WTC11 (cell line): ENCODE measurements at regions not wholly inside any gene's neighbourhood (a gene's known extent, or its start where the extent isn't known, plus 50 kb on each side); places are given as distances from the start of the nearest gene placed in this dataset.

ENCODE experiments used
- ATAC-seq: fragments of 200-7000 bp; cut with Tn5 transposase; 2 replicates; pipeline ENCODE4 v1.10.0; 2021; ENCODE audit warnings: mild to moderate bottlenecking, moderate library complexity
- CTCF ChIA-PET: fragments of 300-600 bp; sonication (Branson Sonifier 250); formaldehyde crosslinking; loops from one replicate; lab custom pipeline; 2021; ENCODE audit warnings: antibody characterized with exemption; lab: Charles Lee
- POLR2A ChIA-PET: fragments of 350-600 bp; sonication (Branson Sonifier 250); formaldehyde crosslinking; loops from one replicate; lab custom pipeline; 2021; ENCODE audit warnings: antibody characterized with exemption; lab: Charles Lee
- DNase-seq: peaks from one replicate; pipeline ENCODE4 v3.0.0; 2021; ENCODE audit warnings: low spot score
- H3K27ac Mint-ChIP-seq: 2 replicates; pipeline ENCODE4 v1.8.0; 2021; ENCODE audit warnings: mixed read lengths
- H3K27me3 Mint-ChIP-seq: 2 replicates; pipeline ENCODE4 v1.8.0; 2021; ENCODE audit warnings: low read depth, mild to moderate bottlenecking, moderate library complexity, mixed read lengths
- H3K36me3 Mint-ChIP-seq: 2 replicates; pipeline ENCODE4 v1.8.0; 2021; ENCODE audit warnings: mixed read lengths
- H3K4me1 Mint-ChIP-seq: 2 replicates; pipeline ENCODE4 v1.8.0; 2022; ENCODE audit warnings: mixed read lengths
- H3K4me3 Mint-ChIP-seq: 2 replicates; pipeline ENCODE4 v1.8.0; 2021; ENCODE audit warnings: mild to moderate bottlenecking, moderate library complexity, mixed read lengths
- H3K9me3 Mint-ChIP-seq: 2 replicates; pipeline ENCODE4 v1.8.0; 2021; ENCODE audit warnings: mixed read lengths
- AFF4 ChIP-seq: sonication (generic); formaldehyde crosslinking; IDR thresholded peaks from 2 replicates; pipeline ENCODE4 v1.8.1; 2023; ENCODE audit warnings: mild to moderate bottlenecking, missing genetic modification reagents, borderline replicate concordance
- ATF6 ChIP-seq: sonication (generic); formaldehyde crosslinking; IDR thresholded peaks from 2 replicates; pipeline ENCODE4 v1.8.1; 2023; ENCODE audit warnings: mild to moderate bottlenecking, missing genetic modification reagents
- CBFB ChIP-seq: sonication (generic); formaldehyde crosslinking; IDR thresholded peaks from 2 replicates; pipeline ENCODE4 v1.8.1; 2022; ENCODE audit warnings: mild to moderate bottlenecking, low read depth, missing genetic modification reagents
- CTCF ChIP-seq: fragments of 200-600 bp; IDR thresholded peaks from 2 replicates; pipeline ENCODE4 v1.8.0; 2022; ENCODE audit warnings: antibody characterized with exemption
- GTF2I ChIP-seq: fragments of 250-450 bp; sonication (Bioruptor Pico); conservative IDR thresholded peaks from 2 replicates; pipeline ENCODE4 v1.4.0; 2021; ENCODE audit warnings: mild to moderate bottlenecking
- JAZF1 ChIP-seq: fragments of 250-450 bp; sonication (Bioruptor Pico); IDR thresholded peaks from 2 replicates; pipeline ENCODE4 v1.9.0; 2021; ENCODE audit warnings: moderate library complexity, mild to moderate bottlenecking, inconsistent platforms
- MLX ChIP-seq: sonication (generic); formaldehyde crosslinking; IDR thresholded peaks from 2 replicates; pipeline ENCODE4 v1.8.1; 2023; ENCODE audit warnings: mild to moderate bottlenecking, missing genetic modification reagents, moderate library complexity
- PREB ChIP-seq: sonication (generic); formaldehyde crosslinking; IDR thresholded peaks from 2 replicates; pipeline ENCODE4 v1.8.1; 2022; ENCODE audit warnings: mild to moderate bottlenecking, missing genetic modification reagents, moderate library complexity, borderline replicate concordance
- PRRX2 ChIP-seq: fragments of 250-450 bp; sonication (Bioruptor Pico); IDR thresholded peaks from 2 replicates; pipeline ENCODE4 v1.8.0; 2021; ENCODE audit warnings: mild to moderate bottlenecking
- RORB ChIP-seq: fragments of 250-450 bp; sonication (Bioruptor Pico); IDR thresholded peaks from 2 replicates; pipeline ENCODE4 v1.9.0; 2021; ENCODE audit warnings: mild to moderate bottlenecking
- STAT6 ChIP-seq: sonication (generic); formaldehyde crosslinking; conservative IDR thresholded peaks from 2 replicates; pipeline ENCODE4 v1.8.1; 2023; ENCODE audit warnings: mild to moderate bottlenecking, low read depth, missing genetic modification reagents, moderate library complexity
- ZBTB43 ChIP-seq: sonication (generic); formaldehyde crosslinking; IDR thresholded peaks from 2 replicates; pipeline ENCODE4 v1.8.1; 2023; ENCODE audit warnings: mild to moderate bottlenecking, missing genetic modification reagents
- ZNF532 ChIP-seq: fragments of 250-450 bp; sonication (Bioruptor Pico); IDR thresholded peaks from 2 replicates; pipeline ENCODE4 v1.9.0; 2021; ENCODE audit warnings: mild to moderate bottlenecking, borderline replicate concordance

GRCh38 chr14:25237845-25238244 lies 187.9 kb upstream of the STXBP6 start:
- ATAC-seq (peak; percentile 98), DNase-seq (peak; percentile 53)
- H3K36me3 Mint-ChIP-seq = no peaks in the 10 kb centered on the region
- ChIA-PET CTCF (interaction anchor here (0.6 to 3.7 kb wide), 21 partner anchors 16 to 629 kb away, joined by 3 to 33 read pairs (median 4); partner anchors contain the start of gene STXBP6), POLR2A (no interaction called here)
- peaks cover 4% of the 10 kb centered on the region; the same call in 1 of the 2 replicates for H3K27me3 Mint-ChIP-seq
- TF ChIP-seq AFF4 (no peak), PREB (CRISPR knock-in tag) (no peak), CTCF (no peak), JAZF1 (CRISPR knock-in tag) (no peak), STAT6 (CRISPR knock-in tag) (no peak), GTF2I (no peak), CBFB (no peak), RORB (no peak), MLX (CRISPR knock-in tag) (no peak)
- peaks cover 28% of the 10 kb centered on the region for H3K4me1 Mint-ChIP-seq
- peaks cover 5% of the 10 kb centered on the region; the same call in 1 of the 2 replicates for H3K9me3 Mint-ChIP-seq
- peak overlapping the region; percentile 33 for H3K4me3 Mint-ChIP-seq
- H3K27ac Mint-ChIP-seq = no peak overlapping the region

- DNase-seq (no peak), ATAC-seq (no peak)
- Mint-ChIP-seq H3K4me1 (peaks cover 13% of the 10 kb centered on the region), H3K4me3 (no peak overlapping the region), H3K9me3 (peaks cover 18% of the 10 kb centered on the region), H3K27me3 (peaks cover 4% of the 10 kb centered on the region; the same call in 1 of the 2 replicates), H3K36me3 (peaks cover 2% of the 10 kb centered on the region), H3K27ac (no peak overlapping the region)
- POLR2A ChIA-PET = no interaction called here
- CTCF ChIA-PET = no interaction called here
- no peak for TF ChIP-seq ATF6 (CRISPR knock-in tag)
- no peak for TF ChIP-seq JAZF1 (CRISPR knock-in tag)
- no peak for TF ChIP-seq ZBTB43 (CRISPR knock-in tag)
- no peak for TF ChIP-seq ZNF532 (CRISPR knock-in tag)
- no peak for TF ChIP-seq PRRX2
These were observed 183.7 kb upstream of the STXBP6 start for GRCh38 chr14:25233613-25234012.
